GM19239 (cell line): ENCODE measurements at regions not wholly inside any gene's neighbourhood (a gene's known extent, or its start where the extent isn't known, plus 50 kb on each side); places are given as distances from the start of the nearest gene placed in this dataset.
"Not testable (repeated sequence)": the region's sequence is repeated elsewhere in the genome, so short reads cannot be mapped to it uniquely, and the experiment has no call there.

Experiments used
- DNase-seq: peaks from one replicate; pipeline ENCODE4 v3.0.0; 2011; ENCODE audit warnings: low spot score; ENCODE audit not compliant: insufficient read length
- FAIRE-seq: peaks from 2 replicates; lab custom pipeline; 2011; peaks lifted over from hg19 to GRCh38; lab: Jason Lieb, UNC

DNA sequence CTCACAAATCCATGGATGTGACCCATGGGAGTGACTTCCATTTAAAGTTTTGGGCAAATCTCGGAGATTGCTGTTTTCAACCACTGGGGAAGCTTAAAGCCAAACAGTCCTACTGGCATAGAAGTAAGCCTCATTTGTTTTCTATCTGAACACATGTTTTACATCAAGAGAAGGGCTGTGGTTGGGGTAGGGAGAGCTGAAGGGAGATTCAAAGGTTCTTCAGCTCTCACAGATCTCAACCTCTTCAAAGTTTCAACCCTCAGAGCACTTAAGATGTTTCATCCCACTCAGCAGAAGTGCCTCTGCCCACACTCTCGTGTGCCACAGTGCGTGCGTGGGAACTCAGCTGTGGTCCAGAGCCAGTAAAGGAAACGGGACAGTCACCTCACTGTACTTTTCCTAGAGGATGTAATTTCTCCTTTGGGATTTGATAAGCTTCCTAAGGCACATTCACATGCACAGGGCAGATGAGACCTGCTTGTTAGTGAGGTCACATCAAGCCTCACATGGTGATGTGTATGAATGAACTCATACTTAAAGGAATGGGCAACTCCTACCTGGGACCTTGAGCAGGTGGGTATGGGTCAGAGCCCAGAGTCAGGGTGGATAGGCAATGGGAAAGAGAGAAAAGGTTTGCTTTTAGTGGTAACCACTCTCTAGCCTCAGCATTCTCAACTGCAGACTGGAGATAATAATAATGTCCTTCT, 260.2 kb downstream of the BCL2L11 start:
- not testable (repeated sequence) for FAIRE-seq, DNase-seq

DNA sequence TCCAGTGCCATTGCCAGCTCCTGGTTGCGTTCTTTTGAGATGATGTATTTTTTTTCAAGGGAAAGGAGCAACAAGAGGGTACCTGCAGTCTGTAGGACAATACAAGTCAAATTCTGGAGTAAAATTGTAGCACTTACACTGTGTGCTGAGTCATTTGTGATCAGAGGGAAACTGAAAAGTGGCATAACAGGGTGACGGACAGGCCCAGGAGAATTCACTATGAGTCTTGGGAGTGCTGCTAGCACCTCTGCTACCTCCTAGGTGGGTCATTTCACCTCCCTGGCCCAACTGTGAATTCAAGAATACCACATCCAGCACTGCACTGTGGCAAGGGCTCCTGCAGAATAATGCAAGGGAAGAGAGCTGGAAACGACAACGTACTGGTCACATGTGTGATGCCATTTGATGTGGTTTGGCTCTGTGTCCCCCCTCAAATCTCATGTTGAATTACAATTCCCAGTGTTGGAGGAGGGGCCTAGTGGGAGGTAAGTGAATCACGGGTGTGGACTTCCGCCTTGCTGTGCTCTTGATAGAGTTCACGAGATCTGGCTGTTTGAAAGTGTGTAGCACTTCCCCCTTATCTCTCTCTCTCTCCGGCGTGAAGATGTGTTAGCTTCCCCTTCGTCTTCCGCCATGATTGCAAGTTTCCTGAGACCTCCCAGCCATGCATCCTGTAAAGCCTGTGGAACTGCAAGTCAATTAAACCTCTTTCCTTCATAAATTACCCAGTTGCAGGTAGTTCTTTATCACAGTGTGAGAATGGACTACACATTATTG, 261.0 kb downstream of the BCL2L11 start:
- DNase-seq, FAIRE-seq: not testable (repeated sequence)

DNA sequence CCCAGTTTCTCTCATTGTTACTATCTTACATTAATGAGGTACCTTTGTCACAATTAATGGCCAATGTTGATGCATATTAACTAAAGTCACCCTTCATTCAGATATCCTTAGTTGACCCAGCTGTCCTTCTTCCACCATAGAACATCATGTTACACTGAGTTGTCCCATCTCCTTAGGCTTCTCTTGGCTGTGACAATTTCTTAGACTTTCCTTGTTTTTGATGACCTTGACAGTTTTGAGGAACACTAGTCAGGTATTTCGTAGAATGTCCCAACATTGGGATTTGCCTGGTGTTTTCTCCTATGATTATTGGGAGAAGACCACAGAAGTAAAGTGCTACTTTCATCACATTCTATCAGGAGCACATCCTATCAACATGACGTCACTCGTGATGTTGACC, 261.8 kb downstream of the BCL2L11 start:
- not testable (repeated sequence) for DNase-seq, FAIRE-seq

DNA sequence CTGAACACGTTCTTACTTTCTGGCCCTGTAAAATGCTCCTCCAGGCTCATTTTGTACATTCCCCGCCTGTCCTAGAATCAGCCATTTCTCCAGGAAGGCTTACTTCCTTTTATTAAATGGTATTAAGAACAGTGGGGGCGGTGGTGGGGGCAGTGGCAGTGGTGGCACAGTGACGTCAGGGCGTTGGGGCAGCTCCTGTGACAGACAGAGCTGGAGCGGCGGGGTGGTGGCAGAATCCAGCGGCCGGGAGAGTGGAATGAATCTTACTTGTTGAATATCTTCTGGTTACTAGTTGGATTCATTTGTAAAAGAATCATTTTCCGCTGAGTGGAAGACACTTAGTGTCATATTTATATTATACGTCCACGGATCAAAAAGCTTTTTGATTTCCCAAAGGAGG, 262.6 kb downstream of the BCL2L11 start:
- not testable (repeated sequence) for DNase-seq, FAIRE-seq

DNA sequence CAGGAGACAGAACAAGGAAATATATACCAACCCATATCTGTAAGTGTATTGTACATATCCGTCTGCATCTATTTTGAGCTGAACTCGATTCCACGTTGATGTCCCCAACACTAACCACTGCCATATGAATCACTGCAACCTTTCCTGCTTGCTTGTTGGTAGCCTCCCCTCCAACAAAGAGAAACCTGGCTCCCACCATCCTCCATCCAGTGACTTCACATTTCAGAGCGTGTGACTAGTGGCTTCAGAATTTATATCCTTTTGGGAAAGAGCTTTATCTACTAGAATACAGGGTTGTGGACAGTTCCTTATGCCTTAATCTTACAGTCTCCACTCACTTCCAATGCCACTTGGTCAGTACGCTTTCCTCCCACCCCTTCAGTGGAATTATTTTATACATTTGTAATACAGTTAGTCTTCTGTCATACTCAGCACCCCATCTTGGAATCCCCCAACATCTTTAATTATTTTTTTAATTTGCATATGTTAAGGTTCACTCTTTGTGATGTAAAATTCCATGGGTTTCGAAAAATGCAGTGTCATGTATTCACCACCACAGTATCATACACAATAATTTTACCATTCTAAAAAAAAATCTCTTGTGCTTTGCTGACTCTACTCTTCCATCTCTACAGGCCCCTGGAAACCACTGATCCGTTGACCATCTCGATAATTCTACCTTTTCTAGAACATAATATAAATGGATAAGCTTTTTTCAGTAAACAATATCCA, 264.7 kb downstream of the BCL2L11 start:
- not testable (repeated sequence) for DNase-seq, FAIRE-seq

DNA sequence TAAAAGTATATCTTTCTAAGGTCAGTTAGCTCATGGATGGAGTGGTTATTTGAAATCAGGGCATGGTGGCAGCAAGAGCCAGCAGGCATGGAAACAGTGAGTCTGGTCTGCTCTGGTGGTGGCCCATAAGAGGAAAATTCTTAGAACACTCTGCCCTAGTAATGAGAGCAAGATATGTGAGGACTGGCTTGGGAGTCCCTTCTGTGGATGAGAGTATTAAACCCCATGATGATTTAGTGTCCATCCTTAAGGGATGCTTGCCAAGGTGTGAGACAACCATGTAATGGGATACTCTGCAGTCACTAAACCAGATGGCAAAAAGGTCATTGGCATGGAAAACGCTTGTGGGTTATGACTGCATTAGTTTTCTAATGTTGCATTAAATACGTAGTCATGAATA, 269.9 kb downstream of the BCL2L11 start:
- FAIRE-seq: peak; percentile 18
- not testable (repeated sequence) for DNase-seq

DNA sequence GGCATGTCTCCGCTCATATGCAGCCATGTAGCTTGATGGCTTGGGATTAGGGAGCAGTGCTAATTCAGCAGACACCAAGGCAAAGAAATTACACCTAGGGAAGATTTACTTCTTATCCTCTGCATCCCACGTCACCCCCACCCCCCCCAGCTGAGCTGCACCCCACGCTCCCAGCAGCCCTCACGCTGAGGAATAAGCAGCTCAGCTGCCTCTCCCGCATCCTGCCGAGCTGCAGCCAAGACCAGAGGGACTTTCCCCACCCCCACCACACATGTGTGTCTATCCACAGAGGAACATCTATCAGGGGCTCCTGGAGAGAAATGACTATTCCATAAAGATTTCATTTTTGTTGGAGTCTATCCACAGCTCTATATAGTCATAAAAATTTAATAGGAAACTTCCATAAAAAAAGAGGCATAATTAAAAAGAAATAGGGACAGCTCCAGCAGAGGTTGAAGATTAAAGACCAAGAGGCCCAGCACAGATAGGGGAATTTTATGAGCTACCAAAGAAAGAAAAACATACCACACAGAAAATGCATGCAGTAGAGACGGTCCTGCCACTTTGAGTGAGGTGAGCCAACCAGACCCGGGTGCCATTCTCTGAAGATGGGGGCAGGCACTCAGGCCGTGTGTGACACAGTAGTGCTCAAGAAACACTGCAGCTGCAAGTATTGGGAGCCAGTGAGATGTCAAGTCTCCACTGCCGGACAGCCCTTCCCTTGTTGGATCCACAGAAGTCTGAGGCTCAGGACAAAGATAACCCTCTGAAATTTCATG, 274.8 kb downstream of the BCL2L11 start:
- DNase-seq, FAIRE-seq: not testable (repeated sequence)

DNA sequence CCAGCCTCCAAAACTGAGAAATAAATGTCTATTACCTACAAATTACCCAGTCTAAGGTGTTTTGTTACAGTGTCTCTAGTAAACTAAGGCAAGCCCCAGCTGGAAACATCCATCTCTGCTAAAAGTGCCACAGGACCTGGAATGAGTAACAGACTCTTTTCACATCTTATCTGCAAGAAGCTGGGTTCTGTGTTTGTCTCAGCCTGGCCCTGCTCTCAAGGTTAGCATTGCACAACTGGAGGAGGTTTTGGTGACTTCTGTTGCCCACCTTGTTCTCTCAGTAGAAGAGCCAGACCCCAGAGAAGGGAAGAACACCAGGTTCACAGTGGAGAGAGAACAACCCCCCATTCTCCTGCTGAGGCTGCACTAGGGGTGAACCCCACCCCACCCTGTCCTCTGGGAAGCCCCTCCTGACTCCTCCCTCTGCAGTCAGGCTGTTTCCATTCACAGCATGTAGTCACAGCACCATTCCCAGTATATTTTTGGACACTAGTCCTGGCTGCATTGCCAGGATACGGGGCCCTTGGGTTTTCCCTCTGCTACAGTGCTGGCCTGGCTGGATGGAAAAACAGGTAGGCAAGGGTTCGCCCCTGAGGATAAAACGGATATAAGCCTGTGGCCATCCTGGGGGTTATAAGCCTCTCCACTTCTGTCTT, 280.0 kb downstream of the BCL2L11 start:
- not testable (repeated sequence) for DNase-seq, FAIRE-seq

DNA sequence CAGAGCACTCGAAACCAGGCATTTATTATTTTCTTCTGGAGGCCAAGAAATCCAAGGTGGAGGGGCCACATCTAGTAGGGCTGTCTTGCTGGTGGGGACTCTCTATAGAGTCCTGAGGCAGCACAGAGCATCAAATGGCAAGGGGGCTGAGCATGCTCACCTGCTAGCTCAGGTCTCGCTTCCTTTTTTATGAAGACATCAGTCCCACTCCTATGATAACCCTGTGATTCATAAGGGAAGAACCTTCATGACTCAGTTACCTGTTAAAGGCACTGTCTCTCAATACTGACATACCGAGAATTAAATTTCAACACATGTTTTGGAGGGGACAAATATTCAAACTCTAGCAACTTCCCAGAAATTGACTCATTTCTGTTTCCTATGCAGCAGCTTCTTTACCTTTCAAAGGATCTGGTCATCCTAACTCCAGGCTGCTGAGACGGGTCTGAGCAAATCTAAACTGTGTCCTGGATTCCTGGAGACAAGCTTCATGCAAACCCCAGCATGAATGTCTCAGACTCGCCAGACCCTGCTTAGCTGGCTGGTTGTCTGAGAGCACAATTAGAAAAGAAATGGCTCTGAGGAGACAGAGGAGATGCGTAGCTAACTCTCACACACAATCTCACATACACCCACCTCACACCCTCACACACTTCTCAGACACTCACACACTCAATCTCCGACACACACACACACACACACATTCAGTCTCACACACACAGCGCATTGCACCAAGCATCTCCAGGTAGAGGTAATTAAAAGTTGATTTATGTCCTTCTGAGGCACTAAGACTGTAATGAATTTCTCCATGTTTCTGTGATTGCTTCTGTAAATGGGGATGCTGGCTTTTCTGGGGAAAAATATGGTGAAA, 280.8 kb downstream of the BCL2L11 start:
- not testable (repeated sequence) for FAIRE-seq

DNA sequence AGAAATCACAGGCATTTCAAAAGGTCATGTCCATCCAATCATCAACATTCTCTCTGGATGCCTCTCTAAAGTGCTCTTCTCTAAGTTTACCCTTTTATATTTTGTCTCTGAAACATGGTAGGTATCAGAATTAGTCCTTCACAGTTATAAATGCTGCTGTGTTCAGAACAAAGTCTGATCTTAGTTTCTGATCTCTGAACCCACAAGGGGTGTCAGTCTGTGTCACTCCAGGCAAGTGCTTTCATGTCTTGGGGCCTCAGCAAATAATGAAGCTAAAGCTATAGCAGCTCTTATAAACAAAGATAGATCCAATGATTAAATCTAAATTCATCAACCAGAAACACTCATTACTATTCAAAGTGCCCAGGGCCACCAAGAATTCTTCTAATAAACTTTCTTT, 281.7 kb downstream of the BCL2L11 start:
- not testable (repeated sequence) for FAIRE-seq

More for the DNA sequence above, 280.8 kb downstream of the BCL2L11 start:
- not testable (repeated sequence) for DNase-seq

DNA sequence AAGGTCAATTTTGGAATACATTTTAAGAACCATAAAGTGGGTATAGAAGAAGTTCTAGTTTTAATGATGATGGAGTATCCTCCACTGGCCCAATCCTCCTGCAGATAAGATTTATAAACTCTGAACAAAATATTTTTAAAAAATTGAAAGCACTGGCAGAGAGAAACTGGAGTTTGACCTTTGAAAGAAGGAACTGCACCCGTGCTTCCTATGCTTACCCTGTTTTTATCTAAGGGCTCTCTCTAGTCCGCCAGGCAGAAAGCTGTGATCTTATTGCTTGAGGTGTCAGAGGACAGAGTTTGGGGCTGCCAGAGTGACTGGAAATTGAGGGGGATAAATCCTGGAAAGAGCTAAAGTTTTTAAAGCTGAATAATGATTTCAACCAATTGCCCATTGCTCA, 282.6 kb downstream of the BCL2L11 start:
- DNase-seq, FAIRE-seq: not testable (repeated sequence)

More for the DNA sequence above, 281.7 kb downstream of the BCL2L11 start:
- not testable (repeated sequence) for DNase-seq

DNA sequence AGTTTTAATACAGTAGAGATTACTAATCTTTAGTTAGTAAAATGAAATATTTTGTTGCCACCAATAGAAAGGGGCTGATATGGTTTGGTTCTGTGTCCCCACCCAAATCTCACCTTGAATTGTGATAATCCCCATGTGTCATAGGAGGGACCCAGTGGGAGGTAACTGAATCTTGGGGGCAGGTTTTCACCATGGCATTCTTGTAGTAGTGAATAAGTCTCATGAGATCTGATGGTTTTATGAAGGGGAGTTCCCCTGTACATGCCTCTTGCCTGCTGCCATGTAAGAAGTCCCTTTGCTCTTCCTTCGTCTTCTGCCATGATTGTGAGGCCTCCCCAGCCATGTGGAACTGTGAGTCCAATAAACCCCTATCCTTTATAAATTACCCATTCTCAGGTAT, 285.9 kb downstream of the BCL2L11 start:
- DNase-seq, FAIRE-seq: not testable (repeated sequence)

DNA sequence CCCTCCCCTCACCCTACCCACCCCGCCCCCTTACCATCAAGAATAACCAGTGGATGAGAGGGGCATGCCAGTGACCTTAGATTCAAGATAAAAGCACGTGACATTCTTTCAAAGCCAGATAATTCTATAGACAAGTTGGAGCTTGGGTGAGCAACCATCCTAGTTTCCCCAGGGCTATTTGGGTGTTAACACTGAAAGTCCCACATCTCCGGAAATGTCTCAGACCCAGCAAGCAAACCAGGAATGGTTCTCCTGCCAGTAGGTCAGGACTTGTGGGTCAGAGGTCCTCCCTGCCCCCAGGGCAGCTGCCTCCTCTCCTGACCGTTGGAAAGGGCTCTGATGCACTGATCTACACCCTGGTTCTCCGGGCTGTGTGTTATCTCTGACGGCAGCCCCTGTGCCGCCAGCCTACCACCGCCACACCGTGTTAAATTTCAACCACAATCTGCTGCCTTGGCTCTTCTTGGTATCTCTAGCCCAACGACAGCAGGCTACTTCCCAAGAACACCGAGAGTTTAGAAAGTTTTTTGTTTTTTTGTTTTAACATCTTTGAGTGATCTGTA, 287.0 kb downstream of the BCL2L11 start:
- not testable (repeated sequence) for DNase-seq, FAIRE-seq

DNA sequence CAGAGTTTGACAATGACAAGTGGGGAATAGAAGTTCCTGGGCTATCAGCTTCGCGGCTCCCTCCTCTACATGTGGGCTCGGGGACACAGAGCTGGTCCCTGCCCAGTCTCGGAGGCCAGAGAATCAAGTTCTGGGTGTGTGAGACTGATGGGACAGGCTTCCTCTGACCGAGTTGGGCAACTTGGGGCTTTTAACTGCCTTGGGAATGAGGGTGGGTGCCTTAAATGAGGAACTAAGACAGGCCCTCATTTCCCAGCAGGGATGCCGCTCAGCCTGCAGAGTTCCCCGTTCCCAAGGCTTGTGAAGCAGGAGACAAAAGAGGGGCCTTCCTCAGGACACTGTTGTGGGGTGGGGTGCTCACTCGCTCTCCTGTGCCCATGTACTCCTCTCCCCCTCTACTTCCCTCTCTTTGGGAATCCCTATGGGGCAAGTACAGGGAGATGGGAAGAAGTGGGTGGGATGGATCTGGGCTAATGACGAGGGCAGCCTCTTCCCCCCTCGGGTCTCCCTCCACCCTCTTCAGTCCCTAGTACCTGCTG, 290.2 kb downstream of the BCL2L11 start:
- not testable (repeated sequence) for FAIRE-seq, DNase-seq

DNA sequence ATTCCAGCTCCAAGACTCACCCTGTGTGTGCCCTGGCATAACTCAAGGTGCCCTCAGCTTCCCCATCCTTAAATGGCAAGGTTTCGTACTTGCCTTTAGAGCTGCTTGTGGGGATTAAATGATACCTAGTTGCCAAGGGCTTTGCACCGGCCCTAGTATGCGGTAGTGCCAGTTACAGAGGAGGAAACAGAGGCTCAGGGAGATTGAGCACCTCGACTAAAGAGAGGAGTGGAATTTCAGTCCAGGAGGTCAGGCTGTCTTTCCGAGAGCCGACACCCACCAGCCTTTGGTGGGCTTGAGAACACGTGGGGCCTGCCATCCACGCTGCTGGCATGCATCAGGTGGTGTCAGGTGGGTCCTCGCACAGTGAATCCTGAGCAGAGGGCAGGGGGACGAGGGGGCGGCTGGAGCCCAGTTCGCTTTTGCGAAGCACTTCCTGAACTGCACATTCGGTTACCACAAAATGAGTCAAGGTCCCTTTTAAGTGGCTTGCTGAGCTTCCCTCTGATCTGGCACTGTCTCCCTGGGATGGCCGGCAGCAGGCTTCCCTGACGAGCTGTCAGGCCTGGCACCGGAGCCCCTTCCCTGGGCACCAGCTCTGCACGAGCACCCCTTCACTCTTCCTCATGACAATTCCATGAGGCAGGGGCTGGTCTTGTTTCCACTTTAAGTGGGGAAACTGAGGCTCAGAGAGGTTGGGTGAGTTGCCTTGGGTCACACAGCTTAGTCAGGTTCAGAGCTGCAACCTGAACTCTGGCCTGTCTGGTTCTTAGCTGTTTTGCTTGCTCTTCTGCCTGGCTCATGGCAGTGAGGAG, 291.4 kb downstream of the BCL2L11 start:
- FAIRE-seq, DNase-seq: not testable (repeated sequence)

DNA sequence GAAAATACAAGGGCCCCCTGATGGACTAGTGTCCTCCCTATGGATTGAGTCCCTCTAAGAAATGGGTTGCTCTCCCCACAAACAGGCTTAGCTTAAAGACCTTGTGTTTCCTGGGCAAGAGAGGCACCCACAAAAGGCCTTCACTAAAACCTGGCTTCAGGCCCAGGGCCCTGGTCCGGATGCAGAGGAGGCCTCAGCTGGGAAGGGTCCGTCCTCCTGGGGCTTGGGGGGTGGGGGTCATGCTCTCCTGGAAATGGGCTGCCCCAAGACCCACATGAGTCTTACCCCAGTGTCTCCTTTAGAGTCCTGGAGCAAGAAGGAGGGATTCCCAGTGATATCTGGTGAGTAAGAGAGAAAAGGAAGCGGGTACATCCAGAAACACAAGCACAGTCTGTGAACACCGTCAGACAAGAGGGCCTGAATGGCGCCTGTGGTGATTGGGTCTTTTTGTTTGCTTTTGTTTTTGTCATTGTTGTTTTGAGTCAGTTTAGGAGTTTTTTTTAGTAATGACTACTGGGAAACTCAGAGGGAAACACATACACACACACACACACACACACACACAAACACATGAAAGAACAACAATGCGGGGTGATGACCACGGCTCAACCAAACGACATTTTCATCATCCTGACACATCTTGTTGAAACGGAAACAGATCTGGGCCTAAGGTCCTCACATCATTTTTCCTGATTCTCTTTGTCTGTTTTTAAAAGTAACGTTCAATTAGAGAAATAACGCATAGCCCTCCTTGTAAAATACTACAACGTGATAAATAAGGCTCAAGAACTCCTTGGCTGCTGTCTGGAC, 292.3 kb downstream of the BCL2L11 start:
- FAIRE-seq, DNase-seq: not testable (repeated sequence)
